DND-41 (cell line): ENCODE measurements at regions not wholly inside any gene's neighbourhood (a gene's known extent, or its start where the extent isn't known, plus 50 kb on each side); places are given as distances from the start of the nearest gene placed in this dataset.

Experiments
- ATAC-seq: fragments of 200-7000 bp; cut with Tn5 transposase; 3 replicates; pipeline ENCODE4 v1.9.1; 2021; ENCODE audit warnings: low read depth; ENCODE audit not compliant: insufficient read depth
- DNase-seq: peaks from one replicate; pipeline ENCODE4 v3.0.0-alpha.2; 2020
- H2AFZ ChIP-seq: 2 replicates; pipeline ENCODE4 v1.6.0; 2012; ENCODE audit warnings: low read depth, low read length
- H3K27ac ChIP-seq: 2 replicates; pipeline ENCODE4 v1.5.1; 2012; ENCODE audit warnings: low read length, inconsistent platforms
- H3K27me3 ChIP-seq: fragments of 200-600 bp; sonication (generic); 2 replicates; pipeline ENCODE4 v1.6.0; 2012; ENCODE audit warnings: low read length, mild to moderate bottlenecking, inconsistent platforms; ENCODE audit not compliant: insufficient read depth, poor library complexity
- H3K36me3 ChIP-seq: 2 replicates; pipeline ENCODE4 v1.5.1; 2012; ENCODE audit warnings: low read length, inconsistent platforms; ENCODE audit not compliant: insufficient read depth
- H3K4me1 ChIP-seq: 2 replicates; pipeline ENCODE4 v1.5.1; 2012; ENCODE audit warnings: mild to moderate bottlenecking, low read length; ENCODE audit not compliant: insufficient read depth
- H3K4me2 ChIP-seq: 2 replicates; pipeline ENCODE4 v1.6.0; 2012; ENCODE audit warnings: mild to moderate bottlenecking, moderate library complexity, low read length, inconsistent platforms; ENCODE audit not compliant: insufficient read depth
- H3K4me3 ChIP-seq, 2 experiments: fragments of 200-600 bp in 1 of 2; shearing (Covaris generic) in 1 of 2; 2 replicates each; pipeline ENCODE4 v1.5.1; 2012 to 2016; ENCODE audit warnings: inconsistent platforms in 2 of 2, low read length in 2 of 2, mild to moderate bottlenecking in 2 of 2, low read depth in 1 of 2, moderate library complexity in 1 of 2
- H3K79me2 ChIP-seq: 2 replicates; pipeline ENCODE4 v1.6.0; 2012; ENCODE audit warnings: low read length, inconsistent platforms; ENCODE audit not compliant: insufficient read depth
- H3K9ac ChIP-seq: 2 replicates; pipeline ENCODE4 v1.6.0; 2012; ENCODE audit warnings: low read depth, mild to moderate bottlenecking, inconsistent platforms, low read length, moderate library complexity
- H3K9me3 ChIP-seq: 2 replicates; pipeline ENCODE4 v1.5.1; 2012; ENCODE audit warnings: low read length, moderate library complexity, mild to moderate bottlenecking, inconsistent platforms; ENCODE audit not compliant: insufficient read depth, severe bottlenecking
- H4K20me1 ChIP-seq: 2 replicates; pipeline ENCODE4 v1.6.0; 2012; ENCODE audit warnings: low read length; ENCODE audit not compliant: insufficient read depth
- EZH2 ChIP-seq: IDR thresholded peaks from 3 replicates; pipeline ENCODE4 v1.6.1; 2012; ENCODE audit warnings: borderline replicate concordance, low read depth, mild to moderate bottlenecking, moderate library complexity, low read length, inconsistent platforms; ENCODE audit not compliant: severe bottlenecking
- TF ChIP-seq, protein P1 (sequence below): IDR thresholded peaks from 2 replicates; pipeline ENCODE4 v1.5.1; 2012; ENCODE audit warnings: borderline replicate concordance, low read length, moderate library complexity, mild to moderate bottlenecking; ENCODE audit not compliant: poor library complexity, severe bottlenecking; ENCODE audit errors: extremely low read depth

GRCh38 chrX:925652-926061 lies 286.8 kb downstream of the CRLF2 start:
- Histone ChIP-seq H3K9me3 (no peaks in the 10 kb centered on the region), H3K9ac (no peak overlapping the region), H3K27me3 (no peaks in the 10 kb centered on the region), H3K4me1 (no peaks in the 10 kb centered on the region), H2AFZ (no peak overlapping the region), H3K4me3 (no peak overlapping the region), H3K27ac (no peak overlapping the region), H3K4me2 (no peak overlapping the region), H4K20me1 (no peaks in the 10 kb centered on the region), H3K36me3 (no peaks in the 10 kb centered on the region), H3K79me2 (no peaks in the 10 kb centered on the region)
- TF ChIP-seq, protein P1, sequence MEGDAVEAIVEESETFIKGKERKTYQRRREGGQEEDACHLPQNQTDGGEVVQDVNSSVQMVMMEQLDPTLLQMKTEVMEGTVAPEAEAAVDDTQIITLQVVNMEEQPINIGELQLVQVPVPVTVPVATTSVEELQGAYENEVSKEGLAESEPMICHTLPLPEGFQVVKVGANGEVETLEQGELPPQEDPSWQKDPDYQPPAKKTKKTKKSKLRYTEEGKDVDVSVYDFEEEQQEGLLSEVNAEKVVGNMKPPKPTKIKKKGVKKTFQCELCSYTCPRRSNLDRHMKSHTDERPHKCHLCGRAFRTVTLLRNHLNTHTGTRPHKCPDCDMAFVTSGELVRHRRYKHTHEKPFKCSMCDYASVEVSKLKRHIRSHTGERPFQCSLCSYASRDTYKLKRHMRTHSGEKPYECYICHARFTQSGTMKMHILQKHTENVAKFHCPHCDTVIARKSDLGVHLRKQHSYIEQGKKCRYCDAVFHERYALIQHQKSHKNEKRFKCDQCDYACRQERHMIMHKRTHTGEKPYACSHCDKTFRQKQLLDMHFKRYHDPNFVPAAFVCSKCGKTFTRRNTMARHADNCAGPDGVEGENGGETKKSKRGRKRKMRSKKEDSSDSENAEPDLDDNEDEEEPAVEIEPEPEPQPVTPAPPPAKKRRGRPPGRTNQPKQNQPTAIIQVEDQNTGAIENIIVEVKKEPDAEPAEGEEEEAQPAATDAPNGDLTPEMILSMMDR = no peak
- no peak for TF ChIP-seq EZH2
- DNase-seq = no peak
- ATAC-seq = no peak

GRCh38 chrX:925094-925493 lies 287.4 kb downstream of the CRLF2 start:
- Histone ChIP-seq H3K27me3 (no peaks in the 10 kb centered on the region), H3K36me3 (no peaks in the 10 kb centered on the region), H3K9me3 (no peaks in the 10 kb centered on the region), H3K4me1 (no peaks in the 10 kb centered on the region), H4K20me1 (no peaks in the 10 kb centered on the region), H3K4me2 (no peak overlapping the region), H2AFZ (no peak overlapping the region), H3K9ac (no peak overlapping the region), H3K4me3 (no peak overlapping the region), H3K27ac (no peak overlapping the region), H3K79me2 (no peaks in the 10 kb centered on the region)
- ATAC-seq (no peak), DNase-seq (no peak)
- TF ChIP-seq, protein P1 = no peak
- no peak for TF ChIP-seq EZH2

- no peak for DNase-seq
- no peaks in the 10 kb centered on the region for H3K27me3 ChIP-seq
- H3K4me3 ChIP-seq = no peak overlapping the region
- H3K36me3 ChIP-seq = no peaks in the 10 kb centered on the region
- ATAC-seq = no peak
- H4K20me1 ChIP-seq = no peaks in the 10 kb centered on the region
- H3K9me3 ChIP-seq = no peaks in the 10 kb centered on the region
- H3K4me2 ChIP-seq = no peak overlapping the region
- no peaks in the 10 kb centered on the region for H3K79me2 ChIP-seq
- no peaks in the 10 kb centered on the region for H3K4me1 ChIP-seq
- no peak overlapping the region for H2AFZ ChIP-seq
- H3K9ac ChIP-seq = no peak overlapping the region
- H3K27ac ChIP-seq = no peak overlapping the region
- TF ChIP-seq EZH2 = no peak
- TF ChIP-seq, protein P1 = no peak
These were observed 288.4 kb downstream of the CRLF2 start for GRCh38 chrX:924017-924416.
